ENCODE measurements at regions not wholly inside any gene's neighbourhood (a gene's known extent, or its start where the extent isn't known, plus 50 kb on each side); places are given as distances from the start of the nearest gene placed in this dataset.

GRCh38 chr11:15663777-15664218 lies 549.1 kb downstream of the INSC start:
- TF ChIP-seq, protein P1, sequence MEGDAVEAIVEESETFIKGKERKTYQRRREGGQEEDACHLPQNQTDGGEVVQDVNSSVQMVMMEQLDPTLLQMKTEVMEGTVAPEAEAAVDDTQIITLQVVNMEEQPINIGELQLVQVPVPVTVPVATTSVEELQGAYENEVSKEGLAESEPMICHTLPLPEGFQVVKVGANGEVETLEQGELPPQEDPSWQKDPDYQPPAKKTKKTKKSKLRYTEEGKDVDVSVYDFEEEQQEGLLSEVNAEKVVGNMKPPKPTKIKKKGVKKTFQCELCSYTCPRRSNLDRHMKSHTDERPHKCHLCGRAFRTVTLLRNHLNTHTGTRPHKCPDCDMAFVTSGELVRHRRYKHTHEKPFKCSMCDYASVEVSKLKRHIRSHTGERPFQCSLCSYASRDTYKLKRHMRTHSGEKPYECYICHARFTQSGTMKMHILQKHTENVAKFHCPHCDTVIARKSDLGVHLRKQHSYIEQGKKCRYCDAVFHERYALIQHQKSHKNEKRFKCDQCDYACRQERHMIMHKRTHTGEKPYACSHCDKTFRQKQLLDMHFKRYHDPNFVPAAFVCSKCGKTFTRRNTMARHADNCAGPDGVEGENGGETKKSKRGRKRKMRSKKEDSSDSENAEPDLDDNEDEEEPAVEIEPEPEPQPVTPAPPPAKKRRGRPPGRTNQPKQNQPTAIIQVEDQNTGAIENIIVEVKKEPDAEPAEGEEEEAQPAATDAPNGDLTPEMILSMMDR (IDR thresholded peaks at IDR 0.05), result no peak
- no peak for TF ChIP-seq POLR2AphosphoS5 (IDR thresholded peaks at IDR 0.05)
